ENCODE measurements at regions not wholly inside any gene's neighbourhood (a gene's known extent, or its start where the extent isn't known, plus 50 kb on each side); places are given as distances from the start of the nearest gene placed in this dataset.

- TF ChIP-seq CTCF (conservative IDR thresholded peaks at IDR 0.05 in 1 of 2, IDR thresholded peaks at IDR 0.05 in 1 of 2; ENCODE audit: low read depth in 1 of 2, low read length in 2 of 2), result no peak
- no peak for TF ChIP-seq EZH2 (IDR thresholded peaks at IDR 0.05; ENCODE audit: low read length, missing control alignments)
Observed at GRCh38 chr5:21603796-21604195, 1249.3 kb downstream of the CDH12 start.

Data from fibroblast of lung (primary cell).